Right lobe of liver (tissue), 4 donors: ENCODE measurements at regions not wholly inside any gene's neighbourhood (a gene's known extent, or its start where the extent isn't known, plus 50 kb on each side); places are given as distances from the start of the nearest gene placed in this dataset.
"Not testable (repeated sequence)": the region's sequence is repeated elsewhere in the genome, so short reads cannot be mapped to it uniquely, and the experiment has no call there.

Experiments
- POLR2A ChIP-seq: fragments of 450-650 bp; IDR thresholded peaks from one replicate; pipeline ENCODE4 v1.6.1; 2017; ENCODE audit warnings: antibody characterized with exemption, mild to moderate bottlenecking
- TF ChIP-seq, protein P1 (sequence below), 4 donors: fragments of 200-600 bp in 3 of 4; fragments of 450-650 bp in 1 of 4; IDR thresholded peaks; one replicate each; pipeline versions ENCODE4 v1.5.1 to v1.8.0; 2016 to 2022; ENCODE audit warnings: antibody characterized with exemption in 4 of 4, mild to moderate bottlenecking in 2 of 4
- donor health status: DM: no; HTN: no; CAD: no.
- donor health status: DM: no; HTN: no; CAD: no.
- donor health status: DM: no; HTN: yes; CAD: no.

DNA sequence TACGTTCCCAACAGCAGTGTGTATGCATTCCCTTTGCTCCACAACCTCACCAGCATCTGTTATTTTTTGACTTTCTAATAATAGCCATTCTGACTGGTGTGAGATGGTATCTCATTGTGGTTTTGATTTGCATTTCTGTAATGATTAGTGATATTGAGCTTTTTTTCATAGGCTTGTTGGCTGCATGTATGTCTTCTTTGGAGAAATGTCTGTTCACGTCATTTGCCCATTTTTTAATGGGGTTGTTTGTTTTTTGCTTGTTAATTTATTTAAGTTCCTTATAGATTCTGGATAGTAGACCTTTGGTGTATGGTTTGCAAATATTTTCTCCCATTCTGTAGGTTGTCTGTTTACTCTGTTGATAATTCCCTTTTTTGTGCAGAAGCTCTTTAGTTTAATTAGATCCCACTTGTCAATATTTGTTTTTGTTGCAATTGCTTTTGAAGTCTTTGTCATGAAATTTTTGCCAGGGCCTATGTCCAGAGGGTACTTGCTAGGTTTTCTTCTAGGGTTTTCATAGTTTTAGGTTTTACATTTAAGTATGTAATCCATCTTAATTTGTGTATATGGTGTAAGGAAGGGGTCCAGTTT is 141.5 kb upstream of the PGRMC2 start:
- TF ChIP-seq, protein P1, sequence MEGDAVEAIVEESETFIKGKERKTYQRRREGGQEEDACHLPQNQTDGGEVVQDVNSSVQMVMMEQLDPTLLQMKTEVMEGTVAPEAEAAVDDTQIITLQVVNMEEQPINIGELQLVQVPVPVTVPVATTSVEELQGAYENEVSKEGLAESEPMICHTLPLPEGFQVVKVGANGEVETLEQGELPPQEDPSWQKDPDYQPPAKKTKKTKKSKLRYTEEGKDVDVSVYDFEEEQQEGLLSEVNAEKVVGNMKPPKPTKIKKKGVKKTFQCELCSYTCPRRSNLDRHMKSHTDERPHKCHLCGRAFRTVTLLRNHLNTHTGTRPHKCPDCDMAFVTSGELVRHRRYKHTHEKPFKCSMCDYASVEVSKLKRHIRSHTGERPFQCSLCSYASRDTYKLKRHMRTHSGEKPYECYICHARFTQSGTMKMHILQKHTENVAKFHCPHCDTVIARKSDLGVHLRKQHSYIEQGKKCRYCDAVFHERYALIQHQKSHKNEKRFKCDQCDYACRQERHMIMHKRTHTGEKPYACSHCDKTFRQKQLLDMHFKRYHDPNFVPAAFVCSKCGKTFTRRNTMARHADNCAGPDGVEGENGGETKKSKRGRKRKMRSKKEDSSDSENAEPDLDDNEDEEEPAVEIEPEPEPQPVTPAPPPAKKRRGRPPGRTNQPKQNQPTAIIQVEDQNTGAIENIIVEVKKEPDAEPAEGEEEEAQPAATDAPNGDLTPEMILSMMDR (IDR thresholded peaks at IDR 0.05), result not testable (repeated sequence)
- not testable (repeated sequence) for TF ChIP-seq POLR2A
